HCT116 (cell line): ENCODE measurements at regions not wholly inside any gene's neighbourhood (a gene's known extent, or its start where the extent isn't known, plus 50 kb on each side); places are given as distances from the start of the nearest gene placed in this dataset.

Source experiments
- EGR1 ChIP-seq: IDR thresholded peaks from 2 replicates; pipeline ENCODE4 v1.6.1; 2012; ENCODE audit warnings: low read depth
- ELF1 ChIP-seq: IDR thresholded peaks from 2 replicates; pipeline ENCODE4 v1.6.1; 2012; ENCODE audit warnings: low read depth, borderline replicate concordance
- EZH2 ChIP-seq: fragments of 200-600 bp; sonication (generic); IDR thresholded peaks from 2 replicates; pipeline ENCODE4 v1.6.1; 2017; ENCODE audit warnings: antibody characterized with exemption, mixed run types
- JUND ChIP-seq: IDR thresholded peaks from 2 replicates; pipeline ENCODE4 v1.6.1; 2012
- TF ChIP-seq, protein P1 (sequence below), 3 experiments: fragments of 200-600 bp in 1 of 3; sonication (generic) in 1 of 3; IDR thresholded peaks in 2 of 3; conservative IDR thresholded peaks in 1 of 3; 2 replicates each; pipeline ENCODE4 v1.5.1; 2012 to 2017; ENCODE audit warnings: low read depth in 2 of 3, low read length in 2 of 3, antibody characterized with exemption in 1 of 3, borderline replicate concordance in 1 of 3, control low read depth in 1 of 3, mild to moderate bottlenecking in 1 of 3, mixed read lengths in 1 of 3, mixed run types in 1 of 3, moderate library complexity in 1 of 3; ENCODE audit not compliant: insufficient read depth in 1 of 3

GRCh38 chr9:12183321-12183720, 509.9 kb upstream of the TYRP1 start:
- no peak for TF ChIP-seq JUND
- TF ChIP-seq, protein P1, sequence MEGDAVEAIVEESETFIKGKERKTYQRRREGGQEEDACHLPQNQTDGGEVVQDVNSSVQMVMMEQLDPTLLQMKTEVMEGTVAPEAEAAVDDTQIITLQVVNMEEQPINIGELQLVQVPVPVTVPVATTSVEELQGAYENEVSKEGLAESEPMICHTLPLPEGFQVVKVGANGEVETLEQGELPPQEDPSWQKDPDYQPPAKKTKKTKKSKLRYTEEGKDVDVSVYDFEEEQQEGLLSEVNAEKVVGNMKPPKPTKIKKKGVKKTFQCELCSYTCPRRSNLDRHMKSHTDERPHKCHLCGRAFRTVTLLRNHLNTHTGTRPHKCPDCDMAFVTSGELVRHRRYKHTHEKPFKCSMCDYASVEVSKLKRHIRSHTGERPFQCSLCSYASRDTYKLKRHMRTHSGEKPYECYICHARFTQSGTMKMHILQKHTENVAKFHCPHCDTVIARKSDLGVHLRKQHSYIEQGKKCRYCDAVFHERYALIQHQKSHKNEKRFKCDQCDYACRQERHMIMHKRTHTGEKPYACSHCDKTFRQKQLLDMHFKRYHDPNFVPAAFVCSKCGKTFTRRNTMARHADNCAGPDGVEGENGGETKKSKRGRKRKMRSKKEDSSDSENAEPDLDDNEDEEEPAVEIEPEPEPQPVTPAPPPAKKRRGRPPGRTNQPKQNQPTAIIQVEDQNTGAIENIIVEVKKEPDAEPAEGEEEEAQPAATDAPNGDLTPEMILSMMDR (IDR thresholded peaks at IDR 0.05 in 2 of 3, conservative IDR thresholded peaks at IDR 0.05 in 1 of 3; ENCODE audit: borderline replicate concordance in 1 of 3, insufficient read depth in 1 of 3, low read depth in 2 of 3, low read length in 2 of 3) = no peak
- no peak for TF ChIP-seq ELF1
- no peak for TF ChIP-seq EGR1
- TF ChIP-seq EZH2 = no peak
